HG02623 (cell line): ENCODE measurements at regions not wholly inside any gene's neighbourhood (a gene's known extent, or its start where the extent isn't known, plus 50 kb on each side); places are given as distances from the start of the nearest gene placed in this dataset.

ENCODE experiments used
- ATAC-seq: cut with Tn5 transposase; IDR thresholded peaks from one replicate; pipeline ENCODE4 v1.9.1; 2021; ENCODE audit warnings: moderate library complexity; ENCODE audit not compliant: unreplicated experiment

- ATAC-seq, result peak; percentile 87
Observed at GRCh38 chr4:101730291-101731117, 60.0 kb upstream of the BANK1 start.

GRCh38 chr4:101727238-101727637 is 63.3 kb upstream of the BANK1 start:
- no peak for ATAC-seq

GRCh38 chr4:101724093-101724492 is 66.4 kb upstream of the BANK1 start:
- ATAC-seq, result no peak

GRCh38 chr4:101718810-101719209 is 71.7 kb upstream of the BANK1 start:
- no peak for ATAC-seq

DNA sequence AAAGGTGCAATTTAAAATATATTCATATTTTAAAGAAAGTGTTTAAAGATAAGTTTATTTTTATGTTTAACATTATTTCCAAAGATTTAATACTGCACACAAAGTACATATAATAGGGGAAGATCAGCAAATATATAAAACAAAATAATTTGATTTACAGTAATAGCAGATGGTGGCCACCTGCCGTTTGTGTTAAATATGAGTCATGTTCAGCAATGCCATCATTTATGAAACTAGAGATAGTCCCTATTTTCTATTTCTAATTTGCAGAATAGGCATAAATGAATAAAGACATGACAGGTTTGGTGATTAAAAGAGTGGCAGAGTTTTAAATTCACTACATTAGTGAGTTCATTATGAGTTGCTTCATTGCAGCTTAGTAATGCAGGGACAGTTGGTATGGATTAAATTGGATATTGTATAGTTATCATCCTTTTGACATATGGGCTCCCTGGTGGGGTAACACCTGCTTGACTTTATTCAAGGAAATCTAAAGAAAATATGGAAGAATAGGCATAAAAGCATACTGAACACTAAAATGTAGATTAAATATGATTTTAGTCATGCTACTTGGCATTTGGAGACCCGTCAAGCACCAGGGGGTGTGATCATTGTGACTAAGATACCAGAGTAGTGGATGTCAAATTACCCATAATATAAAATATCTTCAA is 78.8 kb upstream of the BANK1 start:
- ATAC-seq, result no peak

DNA sequence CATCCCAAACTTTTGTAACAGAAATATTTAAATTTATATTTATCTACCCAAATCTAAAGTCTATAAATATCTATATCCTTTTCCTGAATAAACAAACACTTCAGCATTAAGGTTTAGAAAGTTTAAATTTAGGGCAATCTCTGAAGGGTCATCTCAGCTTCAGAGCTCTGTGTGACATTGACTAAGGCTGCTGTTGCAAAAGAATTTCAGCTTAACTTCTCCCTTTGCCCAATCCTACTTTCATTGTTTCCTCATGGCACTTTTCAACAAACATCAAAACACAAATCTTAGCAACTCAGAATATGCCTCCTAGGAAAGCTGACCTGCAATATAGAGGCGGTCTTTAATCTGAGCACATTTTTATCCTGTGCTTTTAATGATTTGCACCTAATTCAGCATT is 79.7 kb upstream of the BANK1 start:
- ATAC-seq, result no peak

GRCh38 chr4:101708293-101709039 is 82.1 kb upstream of the BANK1 start:
- ATAC-seq, result no peak

GRCh38 chr4:101707596-101707995 is 82.9 kb upstream of the BANK1 start:
- ATAC-seq, result no peak

GRCh38 chr4:101706535-101707057 is 83.9 kb upstream of the BANK1 start:
- ATAC-seq, result no peak

DNA sequence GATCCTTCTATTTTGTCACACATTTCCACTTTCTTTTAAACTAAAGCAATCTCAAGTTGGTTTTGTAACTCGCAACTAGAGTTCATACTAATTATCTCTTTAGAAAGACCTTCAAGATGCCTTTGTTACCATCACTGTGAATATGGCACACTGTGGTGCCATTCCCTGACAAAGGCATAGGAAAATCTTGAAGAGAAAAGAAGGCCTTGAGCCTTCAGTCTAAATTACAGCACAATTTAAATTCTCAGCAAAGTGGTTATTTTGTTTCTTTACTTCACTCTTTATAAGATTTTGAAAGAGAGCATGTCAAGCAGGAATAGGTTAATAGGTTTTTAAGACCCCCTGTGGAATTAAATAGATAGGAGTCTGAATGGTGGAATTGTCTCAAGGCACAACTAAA is 89.0 kb upstream of the BANK1 start:
- no peak for ATAC-seq

DNA sequence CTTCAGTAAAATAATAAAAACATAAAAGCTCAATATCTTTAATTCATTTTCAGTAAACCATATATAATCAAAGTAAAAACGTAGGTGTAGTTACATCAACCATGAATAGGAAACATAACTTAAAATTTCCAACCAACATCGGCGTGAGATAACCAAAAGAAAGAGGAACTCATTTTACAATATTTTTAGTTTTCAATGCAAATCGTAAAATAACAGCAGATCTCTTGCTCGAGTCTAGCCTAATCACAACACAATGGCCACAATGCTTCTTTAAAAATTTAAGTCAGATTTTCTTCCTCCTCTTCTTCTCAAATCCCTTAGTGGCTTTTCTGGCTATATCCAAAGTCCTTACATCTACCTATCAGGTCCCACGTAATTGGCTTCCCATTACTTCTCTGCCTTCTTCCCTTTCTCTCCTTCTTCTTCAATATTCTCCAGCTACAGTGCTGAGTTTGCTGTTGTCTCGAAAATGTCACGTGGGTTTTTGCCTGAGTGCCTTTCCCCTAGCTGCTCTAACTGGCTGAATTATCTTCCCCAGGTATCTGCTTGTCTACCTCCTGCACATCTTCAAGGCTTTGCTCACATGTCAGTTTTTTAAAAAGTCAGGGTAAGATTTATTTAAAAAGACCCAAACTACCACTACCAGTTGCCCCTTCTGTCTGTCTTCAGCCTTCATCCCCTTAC is 90.9 kb upstream of the BANK1 start:
- ATAC-seq, result no peak

GRCh38 chr4:101697266-101697665 is 93.3 kb upstream of the BANK1 start:
- ATAC-seq, result no peak

DNA sequence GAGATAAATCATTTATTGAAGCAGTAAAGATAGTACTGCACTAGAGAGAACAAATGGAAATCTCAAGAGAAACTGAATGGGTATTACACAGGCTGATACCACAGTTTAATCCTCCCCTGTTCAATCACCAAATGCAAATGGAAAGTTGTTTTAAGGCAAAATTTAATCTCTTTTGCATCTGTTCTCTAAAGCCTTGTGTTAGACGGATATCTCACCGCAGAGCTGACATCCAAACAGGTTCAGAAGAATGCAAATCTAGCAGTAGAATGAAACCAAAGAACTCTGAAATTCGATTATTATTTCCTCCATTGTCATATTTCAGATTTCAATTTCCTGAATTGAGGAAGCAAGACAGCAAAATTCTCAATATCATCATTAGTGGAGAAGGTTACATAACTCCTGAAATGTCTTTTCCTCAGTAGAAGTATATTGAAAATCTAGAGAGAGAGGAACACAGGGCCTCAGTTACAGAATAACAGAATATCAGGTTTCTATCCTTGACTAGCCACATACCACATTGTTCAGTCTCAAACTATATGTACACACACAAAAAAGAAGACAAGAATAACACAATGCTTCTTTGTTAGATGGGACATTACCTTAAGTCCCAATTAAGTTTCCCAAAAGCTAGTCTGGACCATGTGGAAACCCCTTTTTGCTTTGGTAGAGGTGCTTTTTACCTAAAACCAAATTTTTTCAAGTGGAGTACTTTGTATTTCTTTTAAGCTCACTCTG is 94.1 kb upstream of the BANK1 start:
- no peak for ATAC-seq

GRCh38 chr4:101695176-101695575 is 95.4 kb upstream of the BANK1 start:
- no peak for ATAC-seq

GRCh38 chr4:101694403-101694802 is 96.1 kb upstream of the BANK1 start:
- peak; percentile 15 for ATAC-seq

GRCh38 chr4:101693842-101694398 is 96.6 kb upstream of the BANK1 start:
- ATAC-seq, result peak; percentile 65

DNA sequence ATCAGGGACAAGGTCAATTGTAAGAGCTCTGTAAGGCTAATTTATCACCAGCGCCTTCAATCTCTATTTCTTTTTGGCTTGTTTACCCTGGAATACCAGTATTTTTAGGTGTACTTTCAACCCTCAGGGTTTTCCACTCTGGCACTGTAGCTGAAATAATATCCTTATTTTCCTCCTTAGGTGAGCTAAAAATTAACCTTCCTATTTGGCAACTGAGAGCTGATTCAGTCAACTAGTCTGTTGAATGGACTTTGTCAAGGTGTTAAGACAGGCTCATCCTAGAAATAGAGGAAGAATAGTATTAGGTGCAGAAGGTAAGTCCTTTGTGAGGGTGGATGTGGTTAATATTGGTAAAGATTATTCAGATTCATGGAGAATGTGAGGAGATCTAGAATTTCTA is 101.3 kb upstream of the BANK1 start:
- no peak for ATAC-seq

DNA sequence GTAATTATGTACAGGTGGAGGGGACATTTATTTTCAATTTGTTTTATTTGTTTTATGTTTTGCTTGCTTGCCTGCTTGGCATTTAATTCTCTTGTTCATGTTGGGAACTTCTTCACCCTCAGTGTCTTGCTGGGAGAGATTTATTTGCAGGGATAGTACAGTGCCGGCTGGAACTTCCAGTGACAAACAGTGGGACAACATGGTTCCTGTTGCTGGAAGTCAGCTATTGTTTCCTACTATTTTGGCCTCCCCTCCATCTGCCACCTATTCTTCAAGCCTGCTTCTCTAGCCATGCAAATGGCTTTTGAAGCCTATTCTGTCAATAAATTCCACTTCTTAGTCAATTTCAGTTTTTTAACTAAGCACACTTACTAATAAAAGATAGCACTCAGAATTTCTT is 105.4 kb upstream of the BANK1 start:
- ATAC-seq, result no peak

GRCh38 chr4:101682946-101683345 is 107.6 kb upstream of the BANK1 start:
- ATAC-seq, result no peak

DNA sequence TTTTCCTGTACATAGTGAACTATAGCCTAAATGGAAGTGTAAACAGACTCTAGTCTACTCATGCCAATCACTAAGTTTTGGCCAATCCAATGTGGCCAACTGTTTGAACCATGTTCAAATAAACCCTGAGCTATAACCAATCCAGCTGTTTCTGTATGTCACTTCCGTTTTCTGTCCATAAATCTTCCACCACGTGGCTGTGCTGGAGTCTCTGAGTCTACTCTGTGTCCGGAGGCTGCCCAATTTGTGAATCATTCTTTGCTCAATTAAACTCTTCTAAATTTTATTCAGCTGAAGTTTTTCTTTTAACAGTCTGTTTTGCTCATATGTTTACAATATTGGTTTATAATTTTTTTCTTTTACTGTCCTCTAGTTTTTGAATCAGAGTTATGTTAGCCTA is 112.3 kb upstream of the BANK1 start:
- ATAC-seq, result no peak
